GM12878 (cell line): ENCODE measurements at regions not wholly inside any gene's neighbourhood (a gene's known extent, or its start where the extent isn't known, plus 50 kb on each side); places are given as distances from the start of the nearest gene placed in this dataset.

Source experiments
- ATAC-seq: fragments of 200-7000 bp; cut with Tn5 transposase; 3 replicates; pipeline ENCODE4 v1.9.1; 2020; ENCODE audit warnings: mild to moderate bottlenecking, moderate library complexity
- BruUV-seq: library from RNA; stranded (reverse); fragments of 400-500 nt; replicated peaks from 2 replicates; lab custom pipeline; 2021; lab: Mats Ljungman, UMichigan
- CTCF ChIA-PET: fragments of 300-600 bp; sonication (Branson Sonifier 250); formaldehyde crosslinking; extraction: SDS; loops from one replicate; lab custom pipeline; 2021; ENCODE audit warnings: inconsistent platforms; lab: Yijun Ruan, JAX
- POLR2A ChIA-PET: fragments of 350-600 bp; formaldehyde crosslinking; extraction: SDS; loops from one replicate; lab custom pipeline; 2021; ENCODE audit warnings: inconsistent platforms; lab: Charles Lee
- RAD21 ChIA-PET: fragments of 300-600 bp; sonication (Branson Sonifier 250); formaldehyde crosslinking; loops from one replicate; lab custom pipeline; 2023; ENCODE audit warnings: antibody characterized with exemption; ENCODE audit not compliant: unreplicated experiment; lab: Charles Lee
- SMC1A ChIA-PET: fragments of 300-600 bp; sonication (Branson Sonifier 250); formaldehyde crosslinking; loops from one replicate; lab custom pipeline; 2023; ENCODE audit not compliant: unreplicated experiment, uncharacterized antibody; lab: Charles Lee
- DNase-seq: peaks from one replicate; pipeline ENCODE4 v3.0.0-alpha.2; 2011; ENCODE audit warnings: low read depth, low spot score
- FAIRE-seq: peaks from 3 replicates; lab custom pipeline; 2011; peaks lifted over from hg19 to GRCh38; lab: Jason Lieb, UNC
- H2AFZ ChIP-seq: 2 replicates; pipeline ENCODE4 v1.6.0; 2011; ENCODE audit warnings: low read depth, low read length, control low read depth; ENCODE audit not compliant: control insufficient read depth
- H3K27ac ChIP-seq: 2 replicates; pipeline ENCODE4 v1.5.1; 2011; ENCODE audit warnings: control low read depth; ENCODE audit not compliant: control insufficient read depth, insufficient read depth
- H3K27me3 ChIP-seq, 2 experiments: replicated peaks in 1 of 2; 2 replicates each; pipeline versions ENCODE4 v1.6.0 to v1.6.1; 2011; ENCODE audit warnings: low read length in 1 of 2; ENCODE audit not compliant: control insufficient read depth in 2 of 2, insufficient read depth in 2 of 2
- H3K36me3 ChIP-seq, 2 experiments: 2 replicates each; pipeline ENCODE4 v1.5.1; 2011; ENCODE audit warnings: low read length in 1 of 2; ENCODE audit not compliant: control insufficient read depth in 2 of 2, insufficient read depth in 2 of 2
- H3K4me1 ChIP-seq: 2 replicates; pipeline ENCODE4 v1.6.1; 2011; ENCODE audit warnings: mild to moderate bottlenecking, low read length, moderate library complexity, mixed read lengths; ENCODE audit not compliant: control insufficient read depth, insufficient read depth
- H3K4me2 ChIP-seq: 2 replicates; pipeline ENCODE4 v1.6.0; 2011; ENCODE audit warnings: control low read depth; ENCODE audit not compliant: control insufficient read depth, insufficient read depth
- H3K4me3 ChIP-seq: fragments of 200-600 bp; sonication (generic); 2 replicates; pipeline ENCODE4 v1.5.1; 2016
- H3K79me2 ChIP-seq: 2 replicates; pipeline ENCODE4 v1.6.0; 2011; ENCODE audit warnings: low read length; ENCODE audit not compliant: control insufficient read depth, insufficient read depth
- H3K9ac ChIP-seq: 2 replicates; pipeline ENCODE4 v1.8.0; 2011; ENCODE audit warnings: low read length, control low read depth, mixed read lengths; ENCODE audit not compliant: control insufficient read depth, insufficient read depth
- H3K9me3 ChIP-seq: replicated peaks from 3 replicates; pipeline ENCODE4 v1.5.1; 2011; ENCODE audit warnings: mild to moderate bottlenecking, low read length; ENCODE audit not compliant: control insufficient read depth, insufficient read depth
- H4K20me1 ChIP-seq: 2 replicates; pipeline ENCODE4 v1.6.0; 2011; ENCODE audit not compliant: control insufficient read depth, insufficient read depth
- ASH2L ChIP-seq: fragments of 300-600, 200-600 bp; sonication (generic); IDR thresholded peaks from 2 replicates; pipeline ENCODE4 v1.6.1; 2017; ENCODE audit warnings: low read depth, mild to moderate bottlenecking, borderline replicate concordance
- CEBPZ ChIP-seq: fragments of 150-350 bp; IDR thresholded peaks from 2 replicates; pipeline ENCODE4 v1.6.1; 2016; ENCODE audit warnings: low read depth, low read length
- RAD21 ChIP-seq: IDR thresholded peaks from 2 replicates; pipeline ENCODE4 v1.6.1; 2011; ENCODE audit warnings: mild to moderate bottlenecking, low read depth, low read length, moderate library complexity; ENCODE audit not compliant: insufficient read depth
- SKIL ChIP-seq: fragments of 450-650 bp; IDR thresholded peaks from 2 replicates; pipeline ENCODE4 v1.6.1; 2017; ENCODE audit warnings: mild to moderate bottlenecking, low read depth, inconsistent platforms; ENCODE audit not compliant: poor library complexity, severe bottlenecking
- SMC3 ChIP-seq: IDR thresholded peaks from 2 replicates; pipeline ENCODE4 v1.6.1; 2011; ENCODE audit warnings: low read length, improper control_type of control experiment, borderline replicate concordance
- SRF ChIP-seq, 2 experiments: IDR thresholded peaks; 2 replicates each; pipeline ENCODE4 v1.6.1; 2011; ENCODE audit warnings: low read depth in 2 of 2, low read length in 2 of 2, mild to moderate bottlenecking in 1 of 2, moderate library complexity in 1 of 2
- WGBS: methylation state at CpG from one replicate; pipeline ENCODE4 v1.1.6; 2016; ENCODE audit warnings: low lambda C conversion rate; ENCODE audit not compliant: insufficient replicate concordance, insufficient coverage; ENCODE audit errors: missing lambda C conversion rate; 5-methylcytosine and 5-hydroxymethylcytosine counted together
- in situ Hi-C: fragments of 300-500 bp; cut with MboI; formaldehyde crosslinking; loops from 9 replicates; pipeline ENCODE4 v1.14.3; 2018; ENCODE audit warnings: mixed read lengths
- intact Hi-C: fragments of 100-400 bp; cut with micrococcal nuclease; formaldehyde crosslinking; loops from one replicate; pipeline ENCODE4 v1.14.2; 2022; ENCODE audit not compliant: unreplicated experiment

GRCh38 chr3:79824166-79824565, 56.4 kb upstream of the ROBO1 start:
- H3K4me1 ChIP-seq: no peaks in the 10 kb centered on the region
- no peak overlapping the region for H3K9ac ChIP-seq
- H3K79me2 ChIP-seq: no peaks in the 10 kb centered on the region
- ATAC-seq (no peak), FAIRE-seq (no peak), DNase-seq (no peak)
- no TSS peak for BruUV-seq
- H4K20me1 ChIP-seq: no peaks in the 10 kb centered on the region
- intact Hi-C loops (no loop called here), in situ Hi-C loops (no loop called here)
- no peaks in the 10 kb centered on the region; the same call in 2 of the 3 replicates for H3K9me3 ChIP-seq
- RAD21 ChIA-PET: no interaction called here
- no peak overlapping the region for H2AFZ ChIP-seq
- no peak overlapping the region for H3K4me2 ChIP-seq
- CTCF ChIA-PET: no interaction called here
- H3K27me3 ChIP-seq: no peaks in the 10 kb centered on the region
- H3K27ac ChIP-seq: no peak overlapping the region
- 21% methylated on average over 11 of the region's 11 CpGs for WGBS
- POLR2A ChIA-PET: no interaction called here
- H3K4me3 ChIP-seq: no peak overlapping the region
- TF ChIP-seq ASH2L (no peak), RAD21 (no peak), SMC3 (no peak), SRF (IDR thresholded peaks at IDR 0.05; ENCODE audit: low read depth in 2 of 2, low read length in 2 of 2) (no peak), SKIL (no peak), CEBPZ (no peak)
- H3K36me3 ChIP-seq: no peaks in the 10 kb centered on the region
- SMC1A ChIA-PET: interaction anchor here (1.4 kb wide), 1 partner anchor 10 kb away, joined by 3 read pairs; no protein-coding TSS in a partner anchor
